NCI-H82 treated with DMSO at 0.1 percent for 48 hours (cell line): ENCODE measurements at regions not wholly inside any gene's neighbourhood (a gene's known extent, or its start where the extent isn't known, plus 50 kb on each side); places are given as distances from the start of the nearest gene placed in this dataset.

Source experiments
- DNase-seq: peaks from one replicate; lab custom pipeline; 2025; ENCODE audit not compliant: unreplicated experiment; lab: John Stamatoyannopoulos, UW

GRCh38 chr18:46343456-46343855, 239.3 kb downstream of the HAUS1 start:
- DNase-seq = no peak

- DNase-seq = no peak
These were observed 239.8 kb downstream of the HAUS1 start for GRCh38 chr18:46343931-46344372.

- DNase-seq = no peak
These were observed 240.4 kb downstream of the HAUS1 start for GRCh38 chr18:46344416-46345180.

GRCh38 chr18:46345181-46345465, 240.9 kb downstream of the HAUS1 start:
- no peak for DNase-seq

- DNase-seq = no peak
These were observed 242.0 kb downstream of the HAUS1 start for GRCh38 chr18:46346213-46346612.

GRCh38 chr18:46346896-46347630, 242.9 kb downstream of the HAUS1 start:
- no peak for DNase-seq

GRCh38 chr18:46350598-46351159, 246.5 kb downstream of the HAUS1 start:
- no peak for DNase-seq

- DNase-seq = no peak
These were observed 248.5 kb downstream of the HAUS1 start for GRCh38 chr18:46352520-46353250.

GRCh38 chr18:46353460-46353859, 249.3 kb downstream of the HAUS1 start:
- no peak for DNase-seq

GRCh38 chr18:46356278-46357033, 252.3 kb downstream of the HAUS1 start:
- DNase-seq = no peak

- no peak for DNase-seq
These were observed 256.0 kb downstream of the HAUS1 start for GRCh38 chr18:46360102-46360699.

- no peak for DNase-seq
These were observed 256.7 kb downstream of the HAUS1 start for GRCh38 chr18:46360866-46361265.

- no peak for DNase-seq
These were observed 258.3 kb downstream of the HAUS1 start for GRCh38 chr18:46362533-46362932.

GRCh38 chr18:46364048-46364447, 259.9 kb downstream of the HAUS1 start:
- no peak for DNase-seq

GRCh38 chr18:46366201-46366600, 262.0 kb downstream of the HAUS1 start:
- DNase-seq = no peak

GRCh38 chr18:46366751-46367376, 262.7 kb downstream of the HAUS1 start:
- DNase-seq = no peak

GRCh38 chr18:46369323-46369722, 265.1 kb downstream of the HAUS1 start:
- no peak for DNase-seq

- no peak for DNase-seq
These were observed 266.7 kb downstream of the HAUS1 start for GRCh38 chr18:46370898-46371297.

GRCh38 chr18:46372670-46373069, 268.5 kb downstream of the HAUS1 start:
- DNase-seq = no peak

GRCh38 chr18:46373131-46373530, 268.9 kb downstream of the HAUS1 start:
- DNase-seq = no peak
